HG03039 (cell line): ENCODE measurements at regions not wholly inside any gene's neighbourhood (a gene's known extent, or its start where the extent isn't known, plus 50 kb on each side); places are given as distances from the start of the nearest gene placed in this dataset.

Experiments used
- ATAC-seq: cut with Tn5 transposase; IDR thresholded peaks from one replicate; pipeline ENCODE4 v1.9.1; 2021; ENCODE audit warnings: mild to moderate bottlenecking, moderate library complexity; ENCODE audit not compliant: unreplicated experiment

GRCh38 chr7:106774768-106775551, 90.1 kb upstream of the PIK3CG start:
- ATAC-seq: no peak

GRCh38 chr7:106775552-106775936, 89.5 kb upstream of the PIK3CG start:
- no peak for ATAC-seq

DNA sequence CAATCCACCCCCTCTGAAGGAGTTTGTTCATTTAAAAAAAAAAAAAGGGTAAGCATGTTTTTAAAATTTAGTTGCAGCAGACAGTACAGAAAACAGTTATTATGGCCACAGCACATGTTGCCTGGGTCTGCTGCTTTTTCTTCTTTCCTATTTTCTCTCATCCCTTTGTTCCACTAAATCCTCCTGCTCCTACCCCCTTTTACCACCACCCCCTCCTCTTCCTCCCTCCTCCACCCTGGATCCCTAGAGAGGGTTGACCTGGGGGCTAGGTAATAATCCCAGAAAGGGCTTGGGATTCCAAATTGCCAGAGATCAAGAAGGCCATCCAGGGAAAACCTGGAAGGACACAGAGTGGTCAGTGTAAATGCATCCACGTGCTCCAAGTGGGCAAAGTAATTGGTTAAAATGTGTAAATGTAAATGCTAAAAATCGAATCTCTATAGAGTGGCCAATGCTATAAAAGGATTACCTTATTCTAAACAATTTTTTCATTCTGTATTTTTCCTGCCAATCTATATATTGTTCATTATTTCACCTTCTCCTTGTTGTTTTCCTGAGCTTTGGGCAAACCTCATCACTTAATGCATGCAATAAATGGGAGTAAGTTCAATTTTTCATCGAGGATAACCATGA, 89.0 kb upstream of the PIK3CG start:
- no peak for ATAC-seq

DNA sequence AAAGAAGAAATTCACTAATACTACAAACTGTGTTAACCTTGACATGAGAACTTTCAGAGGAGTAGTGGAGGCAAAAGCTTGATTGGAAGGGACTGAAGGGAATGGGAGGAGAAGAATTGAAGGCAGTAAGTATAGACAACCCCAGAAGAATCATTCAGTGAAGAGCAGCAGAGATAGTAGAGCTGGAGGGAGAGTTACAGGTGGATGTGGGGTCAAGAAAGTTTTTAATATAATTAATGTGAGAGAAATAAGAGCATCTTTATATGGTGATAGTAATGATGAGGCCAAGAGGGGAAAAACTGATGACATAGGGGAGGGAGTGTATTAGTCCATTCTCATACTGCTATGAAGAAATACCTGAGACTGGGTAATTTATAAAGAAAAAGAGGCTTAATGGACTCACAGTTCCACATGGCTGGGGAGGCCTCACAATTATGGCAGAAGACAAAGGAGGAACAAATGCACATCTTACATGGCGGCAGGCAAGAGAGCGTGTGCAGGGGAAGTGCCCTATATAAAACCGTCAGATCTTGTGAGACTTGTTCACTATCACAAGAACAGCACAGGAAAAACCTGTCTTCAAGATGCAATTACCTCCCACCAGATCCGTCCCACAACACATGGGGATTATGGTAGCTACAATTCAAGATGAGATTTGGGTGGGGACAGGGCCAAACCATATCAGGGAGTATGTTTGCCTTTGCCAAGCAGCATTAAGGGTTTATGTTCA, 88.3 kb upstream of the PIK3CG start:
- ATAC-seq: no peak

DNA sequence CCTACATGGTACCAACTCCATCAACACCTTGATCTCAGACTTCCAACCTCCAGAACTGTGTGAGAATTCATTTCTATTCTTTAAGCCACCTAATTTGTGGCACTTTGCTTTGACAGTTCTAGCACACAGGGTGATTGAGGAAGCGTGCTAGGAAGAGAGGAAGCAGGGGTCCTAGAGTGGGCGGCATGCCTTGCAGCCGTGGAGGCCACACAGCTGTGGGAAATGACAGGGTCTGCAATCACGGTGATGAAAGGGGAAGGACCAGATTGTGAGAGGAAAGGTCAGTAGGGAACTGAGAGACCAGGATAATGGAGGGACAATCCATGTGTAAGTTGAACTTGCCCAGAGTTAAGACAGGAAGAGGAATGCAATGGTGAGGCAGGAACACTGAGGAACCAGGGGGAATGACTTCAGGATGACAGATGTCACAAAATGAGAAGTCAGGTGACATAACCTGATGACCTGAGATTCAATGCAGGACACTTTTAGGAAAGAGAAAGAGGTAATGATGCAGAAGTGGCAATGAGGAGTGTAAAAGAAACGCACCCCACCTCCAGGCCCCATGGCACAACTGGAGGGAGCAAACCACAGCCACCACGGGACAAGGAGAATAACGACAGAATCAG, 87.3 kb upstream of the PIK3CG start:
- ATAC-seq: no peak

GRCh38 chr7:106778656-106779250, 86.3 kb upstream of the PIK3CG start:
- no peak for ATAC-seq

- no peak for ATAC-seq
Measured at GRCh38 chr7:106779877-106780276, 85.2 kb upstream of the PIK3CG start.

- no peak for ATAC-seq
Measured at GRCh38 chr7:106781007-106781406, 84.1 kb upstream of the PIK3CG start.

DNA sequence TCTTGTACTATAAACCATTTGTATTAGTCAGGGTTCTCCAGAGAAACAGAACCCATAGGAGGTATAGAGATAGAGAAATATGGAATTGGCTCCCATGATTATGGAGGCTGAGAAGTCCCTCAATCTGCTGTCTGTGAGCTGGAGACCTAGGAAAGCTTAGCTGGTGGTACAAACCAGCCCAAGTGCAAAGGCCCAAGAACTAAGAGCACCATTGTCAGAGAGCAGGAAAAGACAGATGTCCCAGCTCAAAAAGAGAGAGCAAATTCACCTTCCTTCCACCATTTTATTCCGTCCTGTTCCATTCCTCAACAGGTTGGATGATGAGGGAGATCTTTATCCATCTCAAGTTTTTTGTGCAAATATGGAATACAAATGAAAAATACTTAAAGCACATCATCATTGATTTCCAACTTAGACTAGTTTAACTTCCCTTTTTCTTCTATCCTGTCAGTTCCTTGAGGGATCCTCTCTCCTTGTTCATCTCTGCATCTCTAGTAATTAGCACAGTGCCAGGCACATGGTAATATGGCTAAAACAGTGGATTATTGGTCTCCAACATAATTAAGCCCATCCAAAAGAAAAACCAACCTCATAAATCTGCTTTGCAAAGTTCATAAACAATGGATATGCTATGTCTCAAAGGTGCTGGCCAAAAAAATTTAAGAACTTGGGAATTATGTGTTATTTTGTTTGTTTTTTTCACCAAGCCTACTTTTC, 83.1 kb upstream of the PIK3CG start:
- no peak for ATAC-seq

- ATAC-seq: no peak
Measured at GRCh38 chr7:106783286-106783685, 81.8 kb upstream of the PIK3CG start.

- ATAC-seq: no peak
Measured at GRCh38 chr7:106788637-106789036, 76.4 kb upstream of the PIK3CG start.

DNA sequence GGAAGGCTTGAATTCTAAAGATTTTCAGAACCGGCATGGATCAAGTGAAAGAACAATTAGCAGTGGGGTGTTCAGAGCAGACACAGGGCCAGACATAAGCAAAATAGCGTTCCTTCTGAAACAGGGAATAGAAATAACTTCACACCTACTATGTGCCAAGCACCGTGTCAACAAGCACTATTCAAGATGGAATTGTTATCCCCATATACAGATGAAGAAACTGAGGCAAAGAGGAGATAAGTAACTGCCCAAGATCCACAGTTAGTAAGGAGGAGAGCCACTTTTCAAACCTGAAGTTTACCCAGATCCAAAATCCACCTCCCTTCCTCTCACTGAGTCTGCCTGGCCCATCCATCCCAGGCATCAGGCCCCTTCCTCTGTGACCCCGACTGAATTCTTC, 73.6 kb upstream of the PIK3CG start:
- ATAC-seq: no peak

GRCh38 chr7:106792233-106792926, 72.7 kb upstream of the PIK3CG start:
- no peak for ATAC-seq

GRCh38 chr7:106793015-106793975, 71.8 kb upstream of the PIK3CG start:
- no peak for ATAC-seq

- no peak for ATAC-seq
Measured at GRCh38 chr7:106794276-106795083, 70.6 kb upstream of the PIK3CG start.

DNA sequence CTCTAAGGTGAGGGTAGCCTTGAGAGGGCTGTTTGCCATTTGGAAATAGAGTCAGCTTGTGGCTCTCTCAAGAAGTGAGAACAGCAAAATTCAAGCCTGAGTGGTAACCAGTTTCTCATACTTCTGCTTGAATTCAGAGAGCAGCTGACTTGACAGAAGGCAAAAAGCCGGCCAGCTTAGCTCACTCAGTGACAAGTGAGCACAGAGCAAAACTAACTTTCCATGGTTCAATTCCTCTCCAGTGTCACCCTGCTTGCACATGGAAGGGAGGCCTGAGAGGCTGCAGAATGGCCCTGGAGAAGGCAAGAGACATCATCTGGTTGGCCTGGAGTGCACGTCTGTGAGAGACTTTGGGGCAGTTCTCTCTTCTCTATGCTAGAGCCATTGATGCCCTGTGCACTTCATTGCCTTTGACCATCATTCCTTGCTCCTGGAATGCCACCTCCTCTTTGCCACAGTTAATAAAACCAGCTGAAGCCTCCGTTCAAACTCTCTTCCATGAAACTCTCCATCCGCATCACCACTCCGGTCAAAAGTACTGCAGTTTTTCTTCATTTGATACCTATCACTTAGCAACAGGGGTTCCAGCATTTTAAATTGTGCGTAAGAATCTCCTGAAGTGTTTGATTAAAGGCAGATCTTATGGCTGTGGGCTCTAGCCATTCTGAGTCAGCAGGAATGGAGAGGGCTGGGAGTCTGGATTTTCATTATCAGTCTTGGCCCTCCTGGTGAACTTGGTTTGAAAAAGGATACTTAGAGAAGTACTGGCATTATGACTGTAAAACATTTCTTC, 69.8 kb upstream of the PIK3CG start:
- ATAC-seq: no peak

GRCh38 chr7:106795877-106796231, 69.2 kb upstream of the PIK3CG start:
- no peak for ATAC-seq
